ENCODE measurements at regions not wholly inside any gene's neighbourhood (a gene's known extent, or its start where the extent isn't known, plus 50 kb on each side); places are given as distances from the start of the nearest gene placed in this dataset.

GRCh38 chr3:109229174-109229847, 87.0 kb downstream of the DPPA2 start:
- H3K27me3 ChIP-seq (ENCODE audit: insufficient read depth, low read depth) = no peaks in the 10 kb centered on the region
- H3K79me2 ChIP-seq (ENCODE audit: low read depth) = no peaks in the 10 kb centered on the region
- no peaks in the 10 kb centered on the region for H3F3A ChIP-seq (ENCODE audit: insufficient read depth, low read depth)
- H3K4me2 ChIP-seq = no peak overlapping the region
- ChIA-PET CTCF (no interaction called here), POLR2A (ENCODE audit: unreplicated experiment) (no interaction called here)
- no peaks in the 10 kb centered on the region for H3K4me1 ChIP-seq (replicated peaks; ENCODE audit: insufficient read depth)
- no peak overlapping the region for H3K27ac ChIP-seq
- no TSS peak for BruUV-seq (replicated peaks)
- H3K36me3 ChIP-seq (ENCODE audit: low read depth) = no peaks in the 10 kb centered on the region
- no peak for DNase-seq
- no peaks in the 10 kb centered on the region for H3K9me2 ChIP-seq (ENCODE audit: insufficient read depth)
- H3K4me3 ChIP-seq = no peak overlapping the region
- no peak for TF ChIP-seq EZH2 (IDR thresholded peaks at IDR 0.05; ENCODE audit: low read depth)
- TF ChIP-seq CTCF (conservative IDR thresholded peaks at IDR 0.05) = no peak
- H2AFZ ChIP-seq = no peak overlapping the region
- no peaks in the 10 kb centered on the region for H3K9me3 ChIP-seq (ENCODE audit: insufficient read depth, low read depth)
- H4K20me1 ChIP-seq (ENCODE audit: insufficient read depth) = no peaks in the 10 kb centered on the region
- intact Hi-C loops (cut with micrococcal nuclease; ENCODE audit: unreplicated experiment) = loop anchor here (10.0 kb wide), 1 partner anchor 175 kb away; no protein-coding TSS in a partner anchor

- Histone ChIP-seq H3K79me2 (ENCODE audit: low read depth) (no peaks in the 10 kb centered on the region), H3K4me3 (no peak overlapping the region), H2AFZ (no peak overlapping the region), H3K4me2 (no peak overlapping the region), H3K9me3 (ENCODE audit: insufficient read depth, low read depth) (no peaks in the 10 kb centered on the region), H3K36me3 (ENCODE audit: low read depth) (no peaks in the 10 kb centered on the region), H3K27me3 (ENCODE audit: insufficient read depth, low read depth) (no peaks in the 10 kb centered on the region), H3F3A (ENCODE audit: insufficient read depth, low read depth) (no peaks in the 10 kb centered on the region), H3K4me1 (replicated peaks; ENCODE audit: insufficient read depth) (no peaks in the 10 kb centered on the region), H3K9me2 (ENCODE audit: insufficient read depth) (no peaks in the 10 kb centered on the region), H4K20me1 (ENCODE audit: insufficient read depth) (no peaks in the 10 kb centered on the region), H3K27ac (no peak overlapping the region)
- BruUV-seq (replicated peaks) = no TSS peak
- ChIA-PET CTCF (no interaction called here), POLR2A (ENCODE audit: unreplicated experiment) (no interaction called here)
- TF ChIP-seq CTCF (conservative IDR thresholded peaks at IDR 0.05) = no peak
- TF ChIP-seq EZH2 (IDR thresholded peaks at IDR 0.05; ENCODE audit: low read depth) = no peak
- no peak for DNase-seq
- intact Hi-C loops (cut with micrococcal nuclease; ENCODE audit: unreplicated experiment) = no loop called here
These were observed 82.0 kb downstream of the DPPA2 start for GRCh38 chr3:109234300-109234699.

- no peak for DNase-seq
- Histone ChIP-seq H3K4me1 (replicated peaks; ENCODE audit: insufficient read depth) (no peaks in the 10 kb centered on the region), H2AFZ (no peak overlapping the region), H3K27ac (no peak overlapping the region), H3K9me2 (ENCODE audit: insufficient read depth) (no peaks in the 10 kb centered on the region), H3K4me3 (no peak overlapping the region), H3K9me3 (ENCODE audit: insufficient read depth, low read depth) (no peaks in the 10 kb centered on the region), H3K36me3 (ENCODE audit: low read depth) (no peaks in the 10 kb centered on the region), H4K20me1 (ENCODE audit: insufficient read depth) (no peaks in the 10 kb centered on the region), H3K27me3 (ENCODE audit: insufficient read depth, low read depth) (no peaks in the 10 kb centered on the region), H3F3A (ENCODE audit: insufficient read depth, low read depth) (no peaks in the 10 kb centered on the region), H3K4me2 (no peak overlapping the region), H3K79me2 (ENCODE audit: low read depth) (no peaks in the 10 kb centered on the region)
- intact Hi-C loops (cut with micrococcal nuclease; ENCODE audit: unreplicated experiment) = no loop called here
- POLR2A ChIA-PET (ENCODE audit: unreplicated experiment) = no interaction called here
- CTCF ChIA-PET = no interaction called here
- no TSS peak for BruUV-seq (replicated peaks)
- TF ChIP-seq CTCF (conservative IDR thresholded peaks at IDR 0.05) (no peak), EZH2 (IDR thresholded peaks at IDR 0.05; ENCODE audit: low read depth) (no peak)
These were observed 74.7 kb downstream of the DPPA2 start for GRCh38 chr3:109241459-109242186.
